Fibroblast of skin of scalp (primary cell): ENCODE measurements at regions not wholly inside any gene's neighbourhood (a gene's known extent, or its start where the extent isn't known, plus 50 kb on each side); places are given as distances from the start of the nearest gene placed in this dataset.
A peak's percentile ranks its signal among the peaks of the same experiment; 100 is the strongest.

Source experiments
- DNase-seq: peaks from one replicate; pipeline ENCODE4 v3.0.0-alpha.2; 2013

- no peak for DNase-seq
Observed at GRCh38 chr6:139862311-139862710, 487.9 kb upstream of the CITED2 start.

GRCh38 chr6:139860203-139860602 lies 485.8 kb upstream of the CITED2 start:
- no peak for DNase-seq

GRCh38 chr6:139858429-139858828 lies 484.0 kb upstream of the CITED2 start:
- no peak for DNase-seq

- DNase-seq = no peak
Observed at GRCh38 chr6:139857143-139857542, 482.7 kb upstream of the CITED2 start.

GRCh38 chr6:139856562-139856961 lies 482.1 kb upstream of the CITED2 start:
- no peak for DNase-seq

GRCh38 chr6:139855671-139856311 lies 481.3 kb upstream of the CITED2 start:
- DNase-seq = peak; percentile 65

GRCh38 chr6:139853302-139853992 lies 479.0 kb upstream of the CITED2 start:
- peak; percentile 64 for DNase-seq

GRCh38 chr6:139852488-139853140 lies 478.2 kb upstream of the CITED2 start:
- peak; percentile 48 for DNase-seq

GRCh38 chr6:139852067-139852466 lies 477.6 kb upstream of the CITED2 start:
- DNase-seq = no peak

- DNase-seq = no peak
Observed at GRCh38 chr6:139851206-139851605, 476.8 kb upstream of the CITED2 start.

GRCh38 chr6:139850512-139850911 lies 476.1 kb upstream of the CITED2 start:
- no peak for DNase-seq

GRCh38 chr6:139847457-139847813 lies 473.0 kb upstream of the CITED2 start:
- DNase-seq = no peak

- DNase-seq = no peak
Observed at GRCh38 chr6:139846538-139847456, 472.3 kb upstream of the CITED2 start.

GRCh38 chr6:139844907-139845306 lies 470.5 kb upstream of the CITED2 start:
- DNase-seq = no peak

GRCh38 chr6:139841794-139842215 lies 467.4 kb upstream of the CITED2 start:
- no peak for DNase-seq

GRCh38 chr6:139839506-139840156 lies 465.2 kb upstream of the CITED2 start:
- no peak for DNase-seq

- DNase-seq = no peak
Observed at GRCh38 chr6:139834232-139834631, 459.8 kb upstream of the CITED2 start.

GRCh38 chr6:139833592-139833991 lies 459.1 kb upstream of the CITED2 start:
- DNase-seq = no peak

GRCh38 chr6:139832493-139833305 lies 458.3 kb upstream of the CITED2 start:
- no peak for DNase-seq

GRCh38 chr6:139829576-139829975 lies 455.1 kb upstream of the CITED2 start:
- DNase-seq = no peak

- no peak for DNase-seq
Observed at GRCh38 chr6:139828751-139829519, 454.5 kb upstream of the CITED2 start.
